ENCODE measurements at regions not wholly inside any gene's neighbourhood (a gene's known extent, or its start where the extent isn't known, plus 50 kb on each side); places are given as distances from the start of the nearest gene placed in this dataset.
"Not testable (repeated sequence)": the region's sequence is repeated elsewhere in the genome, so short reads cannot be mapped to it uniquely, and the experiment has no call there.

GRCh38 chr2:139550341-139550740, 770.2 kb upstream of the NXPH2 start:
- Histone ChIP-seq H3F3A (ENCODE audit: insufficient read depth) (no peaks in the 10 kb centered on the region), H4K20me1 (ENCODE audit: low read depth, low read length) (no peaks in the 10 kb centered on the region), H3K9me3 (ENCODE audit: insufficient read depth, low read length) (no peaks in the 10 kb centered on the region), H3K27ac (ENCODE audit: low read depth, low read length) (no peak overlapping the region), H3K4me2 (ENCODE audit: low read depth, low read length, poor library complexity, severe bottlenecking) (no peak overlapping the region), H3K9ac (ENCODE audit: low read length) (no peak overlapping the region), H3K36me3 (ENCODE audit: low read length) (no peaks in the 10 kb centered on the region), H2AFZ (ENCODE audit: low read depth, low read length, severe bottlenecking) (no peak overlapping the region), H3K9me2 (replicated peaks; ENCODE audit: insufficient read depth, low read length) (no peaks in the 10 kb centered on the region), H3K27me3 (ENCODE audit: low read length) (no peaks in the 10 kb centered on the region), H3K79me2 (ENCODE audit: insufficient read depth, low read length) (no peaks in the 10 kb centered on the region), H3K4me3 (ENCODE audit: insufficient read depth, low read length, poor library complexity, severe bottlenecking) (no peak overlapping the region)
- TF ChIP-seq EZH2phosphoT487 (conservative IDR thresholded peaks at IDR 0.05; ENCODE audit: low read length) (no peak), CTCF (IDR thresholded peaks at IDR 0.05; ENCODE audit: insufficient read depth, low read length, poor library complexity, severe bottlenecking) (no peak)

- Histone ChIP-seq H3K9ac (ENCODE audit: low read length) (no peak overlapping the region), H3K36me3 (ENCODE audit: low read length) (no peaks in the 10 kb centered on the region), H3K79me2 (ENCODE audit: insufficient read depth, low read length) (no peaks in the 10 kb centered on the region), H3K27ac (ENCODE audit: low read depth, low read length) (no peak overlapping the region), H4K20me1 (ENCODE audit: low read depth, low read length) (no peaks in the 10 kb centered on the region), H3F3A (ENCODE audit: insufficient read depth) (no peaks in the 10 kb centered on the region), H3K27me3 (ENCODE audit: low read length) (no peaks in the 10 kb centered on the region), H2AFZ (ENCODE audit: low read depth, low read length, severe bottlenecking) (no peak overlapping the region), H3K4me3 (ENCODE audit: insufficient read depth, low read length, poor library complexity, severe bottlenecking) (no peak overlapping the region), H3K9me2 (replicated peaks; ENCODE audit: insufficient read depth, low read length) (no peaks in the 10 kb centered on the region), H3K9me3 (ENCODE audit: insufficient read depth, low read length) (no peaks in the 10 kb centered on the region), H3K4me2 (ENCODE audit: low read depth, low read length, poor library complexity, severe bottlenecking) (no peak overlapping the region)
- TF ChIP-seq EZH2phosphoT487 (conservative IDR thresholded peaks at IDR 0.05; ENCODE audit: low read length) (no peak), CTCF (IDR thresholded peaks at IDR 0.05; ENCODE audit: insufficient read depth, low read length, poor library complexity, severe bottlenecking) (no peak)
Measured at GRCh38 chr2:139544186-139544851, 764.1 kb upstream of the NXPH2 start.

GRCh38 chr2:139538332-139539020, 758.3 kb upstream of the NXPH2 start:
- not testable (repeated sequence) for H4K20me1 ChIP-seq (ENCODE audit: low read depth, low read length); H3F3A ChIP-seq (ENCODE audit: insufficient read depth); H3K4me3 ChIP-seq (ENCODE audit: insufficient read depth, low read length, poor library complexity, severe bottlenecking); H3K36me3 ChIP-seq (ENCODE audit: low read length); H3K27ac ChIP-seq (ENCODE audit: low read depth, low read length); H3K27me3 ChIP-seq (ENCODE audit: low read length); H3K9me2 ChIP-seq (replicated peaks; ENCODE audit: insufficient read depth, low read length); H3K4me2 ChIP-seq (ENCODE audit: low read depth, low read length, poor library complexity, severe bottlenecking); H2AFZ ChIP-seq (ENCODE audit: low read depth, low read length, severe bottlenecking); H3K79me2 ChIP-seq (ENCODE audit: insufficient read depth, low read length); H3K9me3 ChIP-seq (ENCODE audit: insufficient read depth, low read length); H3K9ac ChIP-seq (ENCODE audit: low read length)

- Histone ChIP-seq H2AFZ (ENCODE audit: low read depth, low read length, severe bottlenecking) (no peak overlapping the region), H3K27ac (ENCODE audit: low read depth, low read length) (no peak overlapping the region), H3K4me2 (ENCODE audit: low read depth, low read length, poor library complexity, severe bottlenecking) (no peak overlapping the region), H3K36me3 (ENCODE audit: low read length) (no peaks in the 10 kb centered on the region), H3K9ac (ENCODE audit: low read length) (no peak overlapping the region), H3K27me3 (ENCODE audit: low read length) (no peaks in the 10 kb centered on the region), H3K79me2 (ENCODE audit: insufficient read depth, low read length) (no peaks in the 10 kb centered on the region), H4K20me1 (ENCODE audit: low read depth, low read length) (no peaks in the 10 kb centered on the region), H3K4me3 (ENCODE audit: insufficient read depth, low read length, poor library complexity, severe bottlenecking) (no peak overlapping the region), H3K9me3 (ENCODE audit: insufficient read depth, low read length) (no peaks in the 10 kb centered on the region), H3K9me2 (replicated peaks; ENCODE audit: insufficient read depth, low read length) (no peaks in the 10 kb centered on the region), H3F3A (ENCODE audit: insufficient read depth) (no peaks in the 10 kb centered on the region)
- TF ChIP-seq CTCF (IDR thresholded peaks at IDR 0.05; ENCODE audit: insufficient read depth, low read length, poor library complexity, severe bottlenecking), result no peak
- no peak for TF ChIP-seq EZH2phosphoT487 (conservative IDR thresholded peaks at IDR 0.05; ENCODE audit: low read length)
Measured at GRCh38 chr2:139529080-139529479, 748.9 kb upstream of the NXPH2 start.
